Medulla oblongata (tissue), 1 donor: ENCODE measurements at regions not wholly inside any gene's neighbourhood (a gene's known extent, or its start where the extent isn't known, plus 50 kb on each side); places are given as distances from the start of the nearest gene placed in this dataset.

Experiments
- DNase-seq: peaks from one replicate; pipeline ENCODE4 v3.0.0-alpha.2; 2015; ENCODE audit errors: extremely low spot score

- no peak for DNase-seq
Measured at GRCh38 chr3:179503152-179503551, 51.9 kb upstream of the GNB4 start.

- no peak for DNase-seq
Measured at GRCh38 chr3:179503640-179504039, 52.4 kb upstream of the GNB4 start.

DNA sequence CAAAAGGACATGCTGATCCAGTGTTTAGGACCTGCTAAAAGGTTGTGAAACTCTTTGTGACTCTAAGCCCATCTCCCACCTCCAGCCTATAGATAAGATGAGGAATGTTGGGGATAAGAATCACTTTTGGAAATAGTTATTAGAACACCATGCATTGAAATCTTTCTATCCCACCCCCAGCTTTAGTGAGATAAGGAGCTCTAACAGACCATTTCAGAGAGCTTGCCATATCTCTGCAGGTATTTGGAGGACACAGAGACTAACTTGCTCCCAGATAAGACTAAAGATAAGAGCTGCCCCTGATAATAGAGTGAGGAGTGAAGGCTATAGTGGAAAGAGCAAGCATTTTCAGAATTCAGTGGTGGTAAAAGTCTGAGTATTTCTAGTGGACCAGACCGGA lies 53.1 kb upstream of the GNB4 start:
- no peak for DNase-seq

DNA sequence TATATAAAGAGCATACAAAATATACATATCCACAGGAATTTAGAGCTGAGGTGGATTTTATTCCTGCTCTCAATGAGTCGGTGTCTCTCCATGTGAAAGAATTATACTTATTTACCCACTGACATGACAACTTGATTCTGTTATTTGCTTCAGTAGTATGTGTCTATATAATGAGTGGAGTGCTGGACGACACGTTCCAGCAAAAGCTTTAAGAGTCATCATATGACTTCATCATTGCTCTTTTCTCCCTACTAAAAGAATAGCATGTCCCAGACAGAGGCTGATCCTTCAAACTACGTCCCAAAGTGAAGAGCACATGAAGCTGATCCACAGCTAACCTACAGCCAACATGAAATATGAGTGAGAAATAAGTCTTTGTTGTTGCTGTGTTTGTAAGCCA lies 54.3 kb upstream of the GNB4 start:
- DNase-seq = no peak

GRCh38 chr3:179506792-179507191 lies 55.5 kb upstream of the GNB4 start:
- DNase-seq = no peak

GRCh38 chr3:179509701-179510100 lies 53.0 kb upstream of the ACTL6A start:
- no peak for DNase-seq

DNA sequence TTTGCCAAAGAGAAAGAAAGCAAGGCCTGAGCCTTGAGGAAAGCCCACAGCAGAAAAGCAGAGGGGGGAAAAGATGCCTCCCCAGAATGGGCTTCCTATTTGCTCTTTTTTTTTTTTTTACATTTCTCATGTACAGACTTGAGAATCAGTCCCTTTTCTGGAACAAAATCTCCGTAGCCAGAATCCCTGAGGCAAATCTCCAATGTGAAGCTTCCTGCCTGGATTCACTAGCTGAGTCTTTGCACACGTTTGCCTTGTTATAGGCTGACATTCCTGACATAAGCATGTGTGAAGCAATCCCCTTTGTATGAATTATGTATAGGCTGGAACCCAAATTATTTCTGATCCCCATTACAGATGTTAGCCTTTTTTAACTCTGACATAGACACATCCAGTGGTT lies 52.2 kb upstream of the ACTL6A start:
- no peak for DNase-seq

GRCh38 chr3:179512378-179512777 lies 50.3 kb upstream of the ACTL6A start:
- peak; percentile 55 for DNase-seq
